ENCODE measurements at regions not wholly inside any gene's neighbourhood (a gene's known extent, or its start where the extent isn't known, plus 50 kb on each side); places are given as distances from the start of the nearest gene placed in this dataset.

- TF ChIP-seq CTCF (IDR thresholded peaks at IDR 0.05) (no peak), POLR2A (IDR thresholded peaks at IDR 0.05) (no peak), POLR2AphosphoS5 (IDR thresholded peaks at IDR 0.05) (no peak), EP300 (IDR thresholded peaks at IDR 0.05) (no peak)
Observed at GRCh38 chr5:61701877-61702602, 370.0 kb downstream of the ZSWIM6 start.
